ENCODE measurements at regions not wholly inside any gene's neighbourhood (a gene's known extent, or its start where the extent isn't known, plus 50 kb on each side); places are given as distances from the start of the nearest gene placed in this dataset.
"Not testable (repeated sequence)": the region's sequence is repeated elsewhere in the genome, so short reads cannot be mapped to it uniquely, and the experiment has no call there.

- intact Hi-C loops (cut with micrococcal nuclease) = no loop called here
- Mint-ChIP-seq H3K4me1 (no peaks in the 10 kb centered on the region), H3K9me3 (no peaks in the 10 kb centered on the region), H3K36me3 (ENCODE audit: low read depth) (no peaks in the 10 kb centered on the region), H3K27me3 (peaks cover 4% of the 10 kb centered on the region), H3K27ac (no peak overlapping the region), H3K4me3 (no peak overlapping the region)
- DNase-seq = no peak
Observed at GRCh38 chr10:78459639-78460037, 426.0 kb downstream of the RPS24 start.

DNA sequence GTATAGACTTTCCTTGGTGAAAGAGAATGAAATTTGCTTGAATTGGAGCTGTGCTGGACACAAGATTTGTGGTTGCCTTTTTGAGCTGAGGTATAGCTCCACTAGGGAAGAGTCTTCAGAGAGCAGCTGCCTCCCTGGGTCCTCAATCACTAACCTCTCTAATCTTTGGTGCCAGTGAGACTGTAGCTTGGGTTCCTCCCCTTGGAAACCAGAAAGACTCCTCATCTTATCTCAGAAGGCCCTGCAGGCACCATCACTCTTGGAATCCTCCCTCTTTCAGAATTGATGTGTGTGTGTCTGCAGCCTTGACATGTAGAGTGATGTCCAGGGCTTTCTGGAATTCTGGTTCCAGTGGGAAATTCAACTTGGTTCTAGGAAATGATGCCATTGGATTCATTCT lies 426.5 kb downstream of the RPS24 start:
- no peak overlapping the region for H3K4me3 Mint-ChIP-seq
- no peaks in the 10 kb centered on the region for H3K36me3 Mint-ChIP-seq (ENCODE audit: low read depth)
- H3K27me3 Mint-ChIP-seq = peaks cover 4% of the 10 kb centered on the region
- no peaks in the 10 kb centered on the region for H3K4me1 Mint-ChIP-seq
- no peak overlapping the region for H3K27ac Mint-ChIP-seq
- DNase-seq = no peak
- H3K9me3 Mint-ChIP-seq = no peaks in the 10 kb centered on the region
- intact Hi-C loops (cut with micrococcal nuclease) = no loop called here

DNA sequence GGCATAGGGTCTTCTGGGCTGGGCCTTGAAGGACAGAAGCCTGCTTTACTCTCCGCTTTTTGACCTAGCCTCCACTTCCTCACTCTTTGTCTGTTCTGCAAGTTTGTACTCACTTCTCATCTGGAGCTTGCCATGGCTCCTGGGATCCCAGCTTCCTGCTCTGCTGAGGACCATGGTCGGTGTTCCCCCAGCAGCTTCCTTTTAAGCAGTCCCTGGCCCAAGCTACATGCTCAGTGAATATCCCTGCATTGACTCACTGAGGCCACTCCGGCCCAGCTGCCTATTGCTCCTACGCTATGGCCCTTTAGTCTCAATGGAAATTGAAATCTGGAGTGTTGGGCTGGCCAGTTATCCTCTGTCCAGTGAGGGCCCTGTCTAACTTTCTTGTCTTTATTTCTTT lies 427.7 kb downstream of the RPS24 start:
- H3K4me1 Mint-ChIP-seq = no peaks in the 10 kb centered on the region
- H3K27ac Mint-ChIP-seq = no peak overlapping the region
- H3K27me3 Mint-ChIP-seq = peaks cover 4% of the 10 kb centered on the region
- H3K9me3 Mint-ChIP-seq = no peaks in the 10 kb centered on the region
- intact Hi-C loops (cut with micrococcal nuclease) = no loop called here
- no peak for DNase-seq
- H3K4me3 Mint-ChIP-seq = no peak overlapping the region
- H3K36me3 Mint-ChIP-seq (ENCODE audit: low read depth) = no peaks in the 10 kb centered on the region

DNA sequence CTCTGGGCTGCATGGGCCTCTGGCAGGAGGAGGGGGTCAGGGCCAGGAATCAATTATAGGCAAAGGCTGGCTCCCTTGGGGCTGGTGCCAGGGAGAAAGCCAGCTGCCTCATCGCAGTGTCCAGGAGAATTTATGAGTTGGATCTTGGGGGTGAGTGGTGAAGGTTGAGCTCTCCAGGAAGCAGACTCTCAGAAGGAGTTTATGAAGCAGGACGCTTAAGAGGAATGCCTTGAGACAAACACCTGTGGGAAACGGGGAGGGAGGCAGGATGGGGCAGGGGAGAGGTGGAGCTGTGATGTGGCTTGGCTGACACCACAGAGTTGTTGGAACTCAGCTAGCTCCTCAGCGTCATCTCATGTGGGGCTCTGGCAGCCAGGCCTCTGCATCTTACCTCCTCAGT lies 428.5 kb downstream of the RPS24 start:
- DNase-seq = no peak
- H3K27me3 Mint-ChIP-seq = peaks cover 4% of the 10 kb centered on the region

GRCh38 chr10:78462726-78463228 lies 429.1 kb downstream of the RPS24 start:
- Mint-ChIP-seq H3K9me3 (no peaks in the 10 kb centered on the region), H3K4me1 (no peaks in the 10 kb centered on the region)
- intact Hi-C loops (cut with micrococcal nuclease) = no loop called here

More for the DNA sequence above, 428.5 kb downstream of the RPS24 start:
- H3K27ac Mint-ChIP-seq = no peak overlapping the region
- H3K4me1 Mint-ChIP-seq = no peaks in the 10 kb centered on the region
- no peaks in the 10 kb centered on the region for H3K9me3 Mint-ChIP-seq
- intact Hi-C loops (cut with micrococcal nuclease) = no loop called here
- H3K36me3 Mint-ChIP-seq (ENCODE audit: low read depth) = no peaks in the 10 kb centered on the region
- H3K4me3 Mint-ChIP-seq = no peak overlapping the region

DNA sequence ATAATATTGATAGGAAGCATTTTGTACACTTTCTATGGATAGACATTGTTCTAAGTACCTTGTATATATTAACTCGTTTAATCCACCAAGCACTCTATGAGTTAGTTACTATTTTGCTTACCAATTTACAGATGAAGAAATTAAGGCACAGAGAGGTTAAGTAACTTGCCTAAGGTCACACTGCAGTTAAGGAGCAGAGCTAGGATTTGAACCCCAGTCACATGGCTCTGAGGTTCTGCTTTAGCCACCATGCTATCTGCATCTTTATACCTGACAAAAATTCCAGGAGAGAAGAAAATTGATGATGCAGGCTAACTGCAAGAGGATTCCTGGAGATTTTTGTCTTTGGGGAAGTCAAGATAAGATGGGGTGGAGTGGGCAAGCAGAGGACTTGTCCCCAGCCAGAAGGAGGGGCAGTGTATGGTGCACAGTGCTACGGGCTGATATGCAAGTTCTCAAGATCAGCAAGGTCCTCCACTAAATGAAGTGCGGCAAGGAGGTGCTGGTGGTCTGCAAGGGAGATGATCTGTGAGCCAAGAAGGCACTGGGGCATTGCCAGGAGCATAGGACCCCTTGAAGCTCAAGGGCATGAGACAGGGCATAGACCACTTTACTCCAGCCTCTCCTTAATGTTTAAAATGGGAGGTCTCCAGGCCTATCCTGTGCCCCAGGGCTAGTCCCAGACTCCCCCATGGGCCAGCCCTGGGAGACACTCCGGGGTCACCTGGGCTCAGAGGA lies 430.6 kb downstream of the RPS24 start:
- Mint-ChIP-seq H3K27me3 (peaks cover 4% of the 10 kb centered on the region), H3K9me3 (no peaks in the 10 kb centered on the region), H3K4me1 (no peaks in the 10 kb centered on the region), H3K4me3 (no peak overlapping the region), H3K27ac (no peak overlapping the region), H3K36me3 (ENCODE audit: low read depth) (no peaks in the 10 kb centered on the region)
- no peak for DNase-seq
- intact Hi-C loops (cut with micrococcal nuclease) = no loop called here

More at GRCh38 chr10:78462726-78463228, 429.1 kb downstream of the RPS24 start:
- Mint-ChIP-seq H3K36me3 (ENCODE audit: low read depth) (no peaks in the 10 kb centered on the region), H3K27me3 (peaks cover 4% of the 10 kb centered on the region), H3K4me3 (no peak overlapping the region), H3K27ac (no peak overlapping the region)
- DNase-seq = no peak

DNA sequence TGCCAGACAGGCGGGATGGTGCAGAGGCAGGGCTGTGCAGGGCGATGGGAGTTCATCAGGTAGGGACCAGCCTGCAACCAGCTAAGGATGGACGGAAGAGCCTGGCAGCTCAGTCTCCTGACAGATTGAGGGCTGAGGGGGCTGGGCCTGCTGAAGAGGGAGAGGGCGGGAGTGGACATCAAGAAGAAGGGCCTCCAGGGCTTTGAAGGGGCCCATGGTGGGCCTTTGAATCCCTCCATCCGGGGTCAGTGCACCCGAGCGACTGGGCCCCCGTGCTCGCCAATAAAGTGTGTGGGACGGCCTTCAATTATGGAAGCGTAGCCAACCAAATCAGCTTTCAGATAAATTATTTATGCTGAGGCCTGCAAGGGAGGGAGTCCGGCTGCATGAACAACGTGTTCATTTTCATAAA lies 431.2 kb downstream of the RPS24 start:
- intact Hi-C loops (cut with micrococcal nuclease) = no loop called here
- Mint-ChIP-seq H3K4me3 (no peak overlapping the region), H3K36me3 (ENCODE audit: low read depth) (no peaks in the 10 kb centered on the region), H3K27me3 (peaks cover 4% of the 10 kb centered on the region), H3K9me3 (no peaks in the 10 kb centered on the region), H3K4me1 (no peaks in the 10 kb centered on the region), H3K27ac (no peak overlapping the region)
- no peak for DNase-seq

GRCh38 chr10:78465431-78465830 lies 431.8 kb downstream of the RPS24 start:
- no peak overlapping the region for H3K4me3 Mint-ChIP-seq
- no peak overlapping the region for H3K27ac Mint-ChIP-seq
- H3K36me3 Mint-ChIP-seq (ENCODE audit: low read depth) = no peaks in the 10 kb centered on the region
- intact Hi-C loops (cut with micrococcal nuclease) = no loop called here
- H3K27me3 Mint-ChIP-seq = peaks cover 4% of the 10 kb centered on the region
- no peaks in the 10 kb centered on the region for H3K9me3 Mint-ChIP-seq
- H3K4me1 Mint-ChIP-seq = no peaks in the 10 kb centered on the region
- DNase-seq = no peak

- Mint-ChIP-seq H3K27me3 (no peaks in the 10 kb centered on the region), H3K4me3 (no peak overlapping the region), H3K27ac (no peak overlapping the region), H3K36me3 (ENCODE audit: low read depth) (no peaks in the 10 kb centered on the region), H3K9me3 (no peaks in the 10 kb centered on the region), H3K4me1 (no peaks in the 10 kb centered on the region)
- intact Hi-C loops (cut with micrococcal nuclease) = no loop called here
- no peak for DNase-seq
Observed at GRCh38 chr10:78467496-78468106, 433.9 kb downstream of the RPS24 start.

DNA sequence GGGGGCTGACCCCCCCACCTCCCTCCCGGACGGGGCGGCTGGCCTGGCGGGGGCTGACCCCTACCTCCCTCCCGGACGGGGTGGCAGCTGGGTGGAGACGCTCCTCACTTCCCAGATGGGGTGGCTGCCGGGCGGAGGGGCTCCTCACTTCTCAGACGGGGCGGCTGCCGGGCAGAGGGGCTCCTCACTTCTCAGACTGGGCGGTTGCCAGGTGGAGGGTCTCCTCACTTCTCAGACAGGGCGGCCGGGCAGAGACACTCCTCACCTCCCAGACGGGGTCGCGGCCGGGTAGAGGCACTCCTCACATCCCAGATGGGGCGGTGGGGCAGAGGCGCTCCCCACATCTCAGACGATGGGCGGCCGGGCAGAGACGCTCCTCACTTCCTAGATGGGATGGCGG lies 435.1 kb downstream of the RPS24 start:
- H3K4me1 Mint-ChIP-seq; DNase-seq; H3K9me3 Mint-ChIP-seq; H3K4me3 Mint-ChIP-seq; H3K27ac Mint-ChIP-seq; H3K27me3 Mint-ChIP-seq; intact Hi-C loops (cut with micrococcal nuclease); H3K36me3 Mint-ChIP-seq (ENCODE audit: low read depth): not testable (repeated sequence)

- Mint-ChIP-seq H3K4me1 (no peaks in the 10 kb centered on the region), H3K27me3 (no peaks in the 10 kb centered on the region), H3K27ac (no peak overlapping the region), H3K4me3 (no peak overlapping the region), H3K9me3 (no peaks in the 10 kb centered on the region), H3K36me3 (ENCODE audit: low read depth) (no peaks in the 10 kb centered on the region)
- no peak for DNase-seq
- intact Hi-C loops (cut with micrococcal nuclease) = no loop called here
Observed at GRCh38 chr10:78470267-78471103, 436.8 kb downstream of the RPS24 start.

GRCh38 chr10:78471326-78471722 lies 437.7 kb downstream of the RPS24 start:
- H3K27me3 Mint-ChIP-seq = no peaks in the 10 kb centered on the region

GRCh38 chr10:78471723-78472550 lies 438.3 kb downstream of the RPS24 start:
- Mint-ChIP-seq H3K27ac (no peak overlapping the region), H3K4me3 (no peak overlapping the region), H3K9me3 (no peaks in the 10 kb centered on the region), H3K27me3 (no peaks in the 10 kb centered on the region), H3K36me3 (ENCODE audit: low read depth) (no peaks in the 10 kb centered on the region), H3K4me1 (no peaks in the 10 kb centered on the region)
- intact Hi-C loops (cut with micrococcal nuclease) = no loop called here
- peak; percentile 47 for DNase-seq

More at GRCh38 chr10:78471326-78471722, 437.7 kb downstream of the RPS24 start:
- no peaks in the 10 kb centered on the region for H3K9me3 Mint-ChIP-seq
- H3K36me3 Mint-ChIP-seq (ENCODE audit: low read depth) = no peaks in the 10 kb centered on the region
- no peak for DNase-seq
- intact Hi-C loops (cut with micrococcal nuclease) = no loop called here
- no peaks in the 10 kb centered on the region for H3K4me1 Mint-ChIP-seq
- H3K27ac Mint-ChIP-seq = no peak overlapping the region
- no peak overlapping the region for H3K4me3 Mint-ChIP-seq

Measured in activated CD4-positive, alpha-beta T cell treated with anti-CD3 and anti-CD28 coated beads, Interleukin-2, amount 10 ng/mL, durations not matched to agents 24 days and 14 days (primary cell).